22Rv1 (cell line): ENCODE measurements at regions not wholly inside any gene's neighbourhood (a gene's known extent, or its start where the extent isn't known, plus 50 kb on each side); places are given as distances from the start of the nearest gene placed in this dataset.

ENCODE experiments used
- H3K27ac ChIP-seq: fragments of 450-650 bp; 2 replicates; pipeline ENCODE4 v1.5.1; 2017
- ZFX ChIP-seq: fragments of 450-650 bp; IDR thresholded peaks from 2 replicates; pipeline ENCODE4 v1.6.1; 2017; ENCODE audit warnings: antibody characterized with exemption, borderline replicate concordance
- TF ChIP-seq, protein P1 (sequence below): fragments of 450-650 bp; IDR thresholded peaks from 2 replicates; pipeline ENCODE4 v1.5.1; 2017; ENCODE audit warnings: mild to moderate bottlenecking

DNA sequence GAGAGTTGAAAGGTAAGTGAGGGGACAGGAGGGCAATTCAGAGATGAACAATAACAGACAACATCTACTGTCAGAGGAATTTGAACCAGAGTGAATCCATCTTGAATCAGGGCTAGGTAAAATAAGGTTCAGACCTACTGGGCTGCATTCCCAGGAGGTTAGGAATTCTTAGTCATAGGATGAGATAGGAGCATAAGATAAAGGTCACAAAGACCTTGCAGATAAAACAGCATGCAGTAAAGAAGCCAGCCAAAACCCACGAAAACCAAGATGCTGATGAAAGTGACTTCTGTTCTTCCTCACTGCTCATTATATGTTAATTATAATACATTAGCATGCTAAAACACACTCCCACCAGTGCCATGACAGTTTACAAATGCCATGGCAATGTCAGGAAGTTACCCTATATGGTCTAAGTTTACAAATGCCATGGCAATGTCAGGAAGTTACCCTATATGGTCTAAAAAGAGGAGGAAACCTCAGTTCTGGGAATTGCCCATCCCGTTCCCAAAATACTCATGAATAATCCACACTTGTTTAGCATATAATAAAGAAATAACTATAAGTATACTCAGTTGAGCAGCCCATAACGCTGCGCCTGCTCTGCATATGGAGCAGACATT lies 248.5 kb downstream of the HAO1 start:
- TF ChIP-seq ZFX = no peak
- TF ChIP-seq, protein P1, sequence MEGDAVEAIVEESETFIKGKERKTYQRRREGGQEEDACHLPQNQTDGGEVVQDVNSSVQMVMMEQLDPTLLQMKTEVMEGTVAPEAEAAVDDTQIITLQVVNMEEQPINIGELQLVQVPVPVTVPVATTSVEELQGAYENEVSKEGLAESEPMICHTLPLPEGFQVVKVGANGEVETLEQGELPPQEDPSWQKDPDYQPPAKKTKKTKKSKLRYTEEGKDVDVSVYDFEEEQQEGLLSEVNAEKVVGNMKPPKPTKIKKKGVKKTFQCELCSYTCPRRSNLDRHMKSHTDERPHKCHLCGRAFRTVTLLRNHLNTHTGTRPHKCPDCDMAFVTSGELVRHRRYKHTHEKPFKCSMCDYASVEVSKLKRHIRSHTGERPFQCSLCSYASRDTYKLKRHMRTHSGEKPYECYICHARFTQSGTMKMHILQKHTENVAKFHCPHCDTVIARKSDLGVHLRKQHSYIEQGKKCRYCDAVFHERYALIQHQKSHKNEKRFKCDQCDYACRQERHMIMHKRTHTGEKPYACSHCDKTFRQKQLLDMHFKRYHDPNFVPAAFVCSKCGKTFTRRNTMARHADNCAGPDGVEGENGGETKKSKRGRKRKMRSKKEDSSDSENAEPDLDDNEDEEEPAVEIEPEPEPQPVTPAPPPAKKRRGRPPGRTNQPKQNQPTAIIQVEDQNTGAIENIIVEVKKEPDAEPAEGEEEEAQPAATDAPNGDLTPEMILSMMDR = no peak
- no peak overlapping the region for H3K27ac ChIP-seq

DNA sequence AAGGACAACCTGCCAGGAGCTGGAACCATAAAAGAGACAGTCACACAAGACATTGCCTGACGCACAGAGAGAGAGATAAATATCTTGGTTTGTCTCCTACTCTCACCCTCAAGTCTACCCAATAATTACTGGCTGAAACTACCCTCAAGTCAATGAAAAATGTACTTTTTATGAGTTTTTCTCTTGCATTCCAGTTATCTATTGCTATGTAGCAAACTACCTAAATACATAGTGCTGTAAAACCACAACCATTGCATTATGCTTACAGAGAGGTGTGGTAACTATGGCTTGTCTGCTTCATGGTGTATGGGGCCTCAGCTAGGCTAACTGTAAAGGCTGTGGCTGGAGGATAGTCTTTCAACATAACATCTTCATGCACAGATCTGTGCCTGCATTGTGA lies 247.8 kb downstream of the HAO1 start:
- H3K27ac ChIP-seq = no peak overlapping the region
- TF ChIP-seq ZFX = no peak
- TF ChIP-seq, protein P1 = no peak

DNA sequence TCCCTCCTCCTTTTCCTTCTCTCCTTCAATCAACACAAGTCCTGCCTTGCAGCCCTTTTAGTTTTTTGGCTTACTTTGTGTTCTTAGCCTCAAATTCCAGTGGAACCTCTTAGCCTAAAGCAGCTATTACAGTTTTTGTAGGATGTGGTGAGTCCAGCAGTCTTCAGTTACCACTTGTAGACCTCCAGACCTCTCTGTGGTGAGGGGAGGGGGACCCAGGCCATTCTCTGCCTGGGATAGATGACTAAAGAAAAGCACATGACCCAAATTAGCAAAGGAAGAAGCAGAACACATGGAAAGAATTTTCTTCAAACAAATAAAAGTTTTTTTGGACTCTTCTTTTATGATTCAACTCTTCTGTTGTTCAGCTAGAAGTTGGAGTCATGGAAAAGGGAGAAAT lies 246.5 kb downstream of the HAO1 start:
- H3K27ac ChIP-seq = no peak overlapping the region
- TF ChIP-seq, protein P1 = no peak
- no peak for TF ChIP-seq ZFX

DNA sequence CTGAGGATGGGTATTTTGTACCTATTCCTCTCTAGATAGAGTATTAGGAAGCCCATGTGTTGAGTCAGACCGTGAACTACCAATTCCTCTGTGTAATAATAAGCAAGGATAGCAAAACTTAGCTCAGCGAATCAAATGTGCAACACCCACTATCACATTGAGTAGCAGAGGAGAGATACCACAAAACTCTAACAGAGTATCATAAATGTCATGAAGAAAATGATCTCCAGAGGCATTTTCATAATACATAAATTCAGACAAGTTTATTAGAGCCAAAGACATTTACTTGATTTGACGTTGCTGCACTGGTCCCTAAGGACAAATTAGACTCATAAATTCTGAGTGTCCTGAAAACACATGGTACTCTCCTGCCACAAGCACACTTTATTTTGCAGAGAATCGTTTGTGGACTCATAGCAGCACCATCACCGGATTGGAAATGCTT lies 245.2 kb downstream of the HAO1 start:
- H3K27ac ChIP-seq = no peak overlapping the region
- no peak for TF ChIP-seq ZFX
- TF ChIP-seq, protein P1 = no peak

DNA sequence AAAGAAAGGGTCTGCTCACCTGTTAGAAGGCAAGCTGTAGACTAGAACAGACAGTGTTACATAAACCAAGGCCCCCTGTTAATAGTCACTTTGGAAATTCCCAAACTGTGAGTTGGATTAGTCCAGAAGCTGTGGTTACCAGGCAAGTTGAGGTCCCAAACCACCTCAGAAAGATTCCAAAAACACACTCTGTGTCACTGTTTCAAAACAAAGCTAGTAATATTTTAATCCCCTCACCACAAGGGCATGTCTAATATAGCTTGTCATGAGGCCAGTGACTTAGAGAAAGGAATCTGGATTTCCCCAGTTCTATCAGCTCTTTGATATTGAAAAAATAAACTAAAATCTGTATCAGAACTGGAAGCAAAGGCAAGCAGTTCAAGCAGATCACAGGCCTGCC lies 244.6 kb downstream of the HAO1 start:
- TF ChIP-seq, protein P1 = no peak
- TF ChIP-seq ZFX = no peak

DNA sequence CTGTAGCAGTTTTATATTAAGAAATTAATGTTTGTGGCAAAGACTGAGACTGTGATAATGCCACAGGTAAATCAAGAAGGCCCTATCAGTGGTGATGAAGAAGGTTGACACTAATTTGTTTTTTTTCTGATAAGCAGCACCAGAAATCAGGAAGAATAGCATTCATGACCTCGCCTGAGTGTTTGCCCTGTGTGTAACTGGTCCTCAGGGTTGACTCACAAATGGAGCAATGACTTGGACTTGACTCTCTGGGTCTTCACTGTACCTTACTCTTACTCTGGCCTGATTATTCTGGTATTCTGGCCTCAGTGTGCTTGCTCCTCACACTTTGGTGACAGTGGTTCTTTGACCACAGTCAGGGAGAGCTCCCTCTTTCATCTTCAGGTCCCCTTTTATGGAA lies 243.9 kb downstream of the HAO1 start:
- no peak overlapping the region for H3K27ac ChIP-seq
- TF ChIP-seq ZFX = no peak
- TF ChIP-seq, protein P1 = no peak

More for the DNA sequence above, 244.6 kb downstream of the HAO1 start:
- no peak overlapping the region for H3K27ac ChIP-seq

DNA sequence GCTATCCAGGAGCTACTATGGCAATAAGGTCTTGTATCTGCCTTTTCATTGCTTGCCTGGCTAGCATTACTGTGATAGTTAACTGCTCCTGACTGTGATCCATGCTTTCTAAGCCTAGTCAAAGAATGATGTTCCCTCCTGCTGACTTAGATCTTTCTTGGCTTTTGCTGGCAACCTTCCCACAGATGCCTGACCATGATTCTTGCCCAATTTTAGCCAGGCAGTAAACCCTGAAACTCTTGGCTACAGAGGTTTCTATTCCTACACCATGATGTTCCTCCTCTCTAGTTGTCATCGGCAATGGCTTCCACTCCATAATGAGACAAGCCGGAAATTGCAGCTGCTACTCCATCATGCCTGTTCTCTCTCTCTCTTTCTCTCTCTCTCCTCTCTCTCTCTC lies 238.1 kb downstream of the HAO1 start:
- H3K27ac ChIP-seq = no peak overlapping the region
- TF ChIP-seq ZFX = no peak
- TF ChIP-seq, protein P1 = no peak
